ENCODE measurements at regions not wholly inside any gene's neighbourhood (a gene's known extent, or its start where the extent isn't known, plus 50 kb on each side); places are given as distances from the start of the nearest gene placed in this dataset.

- ChIA-PET CTCF (ENCODE audit: partially characterized antibody) (interaction anchor here (0.7 to 2.3 kb wide), 8 partner anchors 11 to 408 kb away, joined by 3 to 10 read pairs (median 4); no protein-coding TSS in a partner anchor), POLR2A (ENCODE audit: partially characterized antibody) (no interaction called here)
- H2BK120ac ChIP-seq (replicated peaks; ENCODE audit: low read depth, low read length) = no peak overlapping the region
- H3K4me2 ChIP-seq (ENCODE audit: insufficient read depth in 1 of 2, low read depth in 2 of 2, low read length in 2 of 2) = no peak overlapping the region
- no peak for TF ChIP-seq SIX5 (IDR thresholded peaks at IDR 0.05; ENCODE audit: low read depth, low read length)
- no peak overlapping the region for H2BK5ac ChIP-seq (ENCODE audit: low read depth, low read length)
- no peak overlapping the region for H4K8ac ChIP-seq (ENCODE audit: extremely low read depth, insufficient read depth, low read length)
- H3K4me3 ChIP-seq (ENCODE audit: extremely low read depth in 1 of 4, insufficient read depth in 2 of 4, low read depth in 3 of 4, low read length in 4 of 4) = no peak overlapping the region
- H3K9ac ChIP-seq (replicated peaks in 1 of 4; ENCODE audit: extremely low read depth in 1 of 4, low read depth in 3 of 4, low read length in 3 of 4) = no peak overlapping the region
- no peak overlapping the region for H3K4ac ChIP-seq (replicated peaks; ENCODE audit: insufficient read length, low read depth, low read length)
- H2BK20ac ChIP-seq (ENCODE audit: low read length) = no peak overlapping the region
- no peaks in the 10 kb centered on the region for H3K36me3 ChIP-seq (ENCODE audit: control insufficient read depth in 2 of 4, insufficient read depth in 4 of 4, low read length in 3 of 4)
- H3K23me2 ChIP-seq (ENCODE audit: low read depth, low read length) = no peaks in the 10 kb centered on the region
- H2BK12ac ChIP-seq (ENCODE audit: low read depth, low read length) = no peak overlapping the region
- no peak overlapping the region for H4K5ac ChIP-seq (ENCODE audit: insufficient read length, low read depth, low read length)
- no peak overlapping the region for H4K91ac ChIP-seq (replicated peaks; ENCODE audit: insufficient read length, low read length)
- no peaks in the 10 kb centered on the region; a peak in 1 of 7 replicates for H3K27me3 ChIP-seq (replicated peaks in 1 of 4; ENCODE audit: control insufficient read depth in 3 of 4, extremely low read depth in 1 of 4, insufficient read depth in 3 of 4, low read length in 3 of 4)
- H4K20me1 ChIP-seq (replicated peaks in 1 of 2; ENCODE audit: control insufficient read depth in 1 of 2, insufficient read depth in 2 of 2, low read length in 2 of 2) = no peaks in the 10 kb centered on the region
- no peak overlapping the region for H3K18ac ChIP-seq (ENCODE audit: extremely low read depth, low read length)
- 0 out of 2 replicates have a peak overlapping the region, but pooled peaks have one; percentile 12 for H2AFZ ChIP-seq (ENCODE audit: low read length)
- no peak overlapping the region for H3K23ac ChIP-seq (ENCODE audit: insufficient read length)
- H3K27ac ChIP-seq (ENCODE audit: low read depth, low read length) = no peak overlapping the region
- H2AK5ac ChIP-seq (ENCODE audit: low read depth, low read length) = no peak overlapping the region
- H3K79me1 ChIP-seq (ENCODE audit: low read depth, low read length) = no peaks in the 10 kb centered on the region
- H3K56ac ChIP-seq (replicated peaks; ENCODE audit: insufficient read length, low read depth, low read length) = no peak overlapping the region
- no peaks in the 10 kb centered on the region for H3K79me2 ChIP-seq (ENCODE audit: control insufficient read depth in 1 of 2, insufficient read depth in 2 of 2, low read length in 2 of 2)
- H3K4me1 ChIP-seq (replicated peaks in 1 of 4; ENCODE audit: control insufficient read depth in 3 of 4, insufficient read depth in 4 of 4, low read length in 3 of 4) = no peaks in the 10 kb centered on the region
- no peak overlapping the region for H3K14ac ChIP-seq (ENCODE audit: insufficient read length)
- H3K9me3 ChIP-seq (ENCODE audit: insufficient read depth in 2 of 2, low read depth in 1 of 2, low read length in 1 of 2) = no peaks in the 10 kb centered on the region
- no peak for DNase-seq (ENCODE audit: low read depth in 1 of 2, low spot score in 2 of 2)
- H2BK15ac ChIP-seq (ENCODE audit: low read length) = no peak overlapping the region
- FAIRE-seq = no peak
These were observed 131.3 kb upstream of the C1orf21 start for GRCh38 chr1:184255560-184255959.
